ENCODE measurements at regions not wholly inside any gene's neighbourhood (a gene's known extent, or its start where the extent isn't known, plus 50 kb on each side); places are given as distances from the start of the nearest gene placed in this dataset.
"Not testable (repeated sequence)": the region's sequence is repeated elsewhere in the genome, so short reads cannot be mapped to it uniquely, and the experiment has no call there.

DNA sequence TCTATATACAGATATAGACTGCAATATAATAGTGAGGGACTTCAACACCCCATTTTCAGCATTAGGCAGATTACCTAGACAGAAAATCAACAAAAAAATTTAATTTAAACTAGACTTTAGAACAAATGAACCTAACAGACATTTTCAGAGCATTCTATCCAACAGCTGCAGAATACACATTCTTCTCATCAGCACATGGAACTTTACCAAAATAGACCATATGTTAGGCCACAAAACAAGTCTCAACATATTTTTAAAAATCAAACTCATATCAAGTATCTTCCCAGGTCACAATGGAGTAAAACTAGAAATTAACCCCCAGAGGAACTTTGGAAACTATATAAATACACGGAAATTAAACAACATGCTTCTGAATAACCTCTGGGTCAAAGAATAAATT is 169.6 kb downstream of the MTERF1 start:
- Histone ChIP-seq H3K4me1 (ENCODE audit: control insufficient read depth, insufficient read depth, low read length) (no peaks in the 10 kb centered on the region), H3K9me3 (replicated peaks; ENCODE audit: control insufficient read depth, low read depth, low read length) (peaks cover 18% of the 10 kb centered on the region), H3K27ac (ENCODE audit: low read length) (peak overlapping the region; percentile 7), H3K27me3 (ENCODE audit: control insufficient read depth, insufficient read depth, low read length) (no peaks in the 10 kb centered on the region), H3K4me3 (ENCODE audit: low read length) (no peak overlapping the region), H3K36me3 (ENCODE audit: control insufficient read depth, insufficient read depth, low read length) (no peaks in the 10 kb centered on the region)
- peak; percentile 82 for DNase-seq
- WGBS (ENCODE audit: insufficient coverage), result no CpG with 5 or more reads among the region's 1 CpG

DNA sequence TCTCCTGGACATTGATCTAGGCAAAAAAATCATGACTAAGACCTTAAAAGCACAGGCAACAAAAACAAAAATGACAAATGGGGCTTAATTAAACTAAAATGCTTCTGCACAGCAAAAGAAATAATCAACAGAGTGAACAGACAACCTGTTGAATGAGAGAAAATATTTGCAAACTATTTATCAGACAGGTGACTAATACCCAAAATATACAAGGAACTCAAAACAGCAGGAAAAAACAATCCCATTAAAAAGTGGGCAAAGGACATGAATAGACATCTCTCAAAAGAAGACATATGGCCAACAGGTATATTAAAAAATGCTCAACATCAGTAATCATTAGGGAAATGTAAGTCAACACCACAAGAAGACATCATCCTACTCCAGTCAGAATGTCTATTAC is 166.8 kb downstream of the MTERF1 start:
- H3K4me1 ChIP-seq (ENCODE audit: control insufficient read depth, insufficient read depth, low read length), result no peaks in the 10 kb centered on the region
- H3K9me3 ChIP-seq (replicated peaks; ENCODE audit: control insufficient read depth, low read depth, low read length), result peaks cover 5% of the 10 kb centered on the region
- no peak overlapping the region for H3K27ac ChIP-seq (ENCODE audit: low read length)
- no peak overlapping the region for H3K4me3 ChIP-seq (ENCODE audit: low read length)
- no peaks in the 10 kb centered on the region for H3K27me3 ChIP-seq (ENCODE audit: control insufficient read depth, insufficient read depth, low read length)
- H3K36me3 ChIP-seq (ENCODE audit: control insufficient read depth, insufficient read depth, low read length), result no peaks in the 10 kb centered on the region
- no peak for DNase-seq

DNA sequence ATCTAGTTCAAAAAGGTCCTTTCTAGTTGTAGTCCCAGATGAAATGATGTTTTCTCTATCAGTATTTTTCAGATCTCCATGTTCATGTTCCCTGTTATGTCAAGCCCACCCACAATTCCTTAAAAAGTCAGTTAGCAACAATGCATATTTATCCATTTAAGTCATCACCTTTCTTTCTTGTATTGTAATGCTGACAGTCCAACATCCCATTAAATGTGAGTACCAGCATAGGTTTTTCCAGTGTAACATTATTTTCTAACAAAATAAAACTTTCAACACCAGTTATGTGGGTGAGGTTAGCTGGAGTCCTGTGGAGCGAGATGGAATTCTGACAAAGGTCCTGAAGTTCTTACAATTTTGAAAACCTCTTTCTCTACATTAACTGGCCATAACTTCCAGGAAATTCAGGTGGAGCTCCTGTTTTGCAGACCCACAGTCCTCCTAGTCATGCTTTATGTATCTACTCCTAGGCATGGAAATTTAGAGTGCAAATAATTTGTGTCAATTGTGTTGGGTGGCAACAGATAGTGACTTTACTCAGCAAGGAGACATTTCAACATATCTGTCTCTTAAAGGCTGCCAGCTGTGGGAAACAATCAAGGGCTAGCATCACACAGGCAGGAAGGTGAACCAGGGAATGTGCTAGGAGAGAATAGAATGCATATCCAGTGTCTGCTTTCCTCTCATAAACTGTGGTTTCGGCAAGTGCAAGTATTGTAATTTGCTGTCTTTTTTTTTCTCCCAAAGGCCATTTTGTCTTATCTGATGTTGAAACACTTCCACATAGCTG is 162.6 kb downstream of the MTERF1 start:
- H3K27me3 ChIP-seq (ENCODE audit: control insufficient read depth, insufficient read depth, low read length), result no peaks in the 10 kb centered on the region
- no peak for DNase-seq
- H3K9me3 ChIP-seq (replicated peaks; ENCODE audit: control insufficient read depth, low read depth, low read length), result peaks cover 2% of the 10 kb centered on the region
- H3K4me1 ChIP-seq (ENCODE audit: control insufficient read depth, insufficient read depth, low read length), result no peaks in the 10 kb centered on the region
- no peak overlapping the region for H3K4me3 ChIP-seq (ENCODE audit: low read length)
- H3K36me3 ChIP-seq (ENCODE audit: control insufficient read depth, insufficient read depth, low read length), result no peaks in the 10 kb centered on the region
- no peak overlapping the region for H3K27ac ChIP-seq (ENCODE audit: low read length)
- no CpG with 5 or more reads among the region's 2 CpGs for WGBS (ENCODE audit: insufficient coverage)

DNA sequence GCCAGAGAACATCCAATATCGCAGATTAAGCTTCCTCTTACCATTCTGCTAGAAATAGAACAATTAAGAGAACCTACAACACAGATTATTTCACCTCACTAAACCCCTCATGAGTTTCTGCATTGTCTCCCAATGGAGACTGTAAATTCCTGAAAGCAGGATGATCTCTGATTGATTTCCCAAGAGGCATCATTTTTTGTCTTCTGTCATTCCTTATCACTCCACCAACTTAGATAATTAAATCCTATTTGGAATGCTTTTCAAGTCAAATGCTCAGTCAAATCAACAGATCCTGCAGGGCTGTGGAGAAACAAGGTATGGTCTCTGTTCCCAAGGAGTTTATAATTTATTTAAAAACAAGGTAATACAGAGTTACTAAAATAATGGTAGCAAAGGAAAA is 161.5 kb downstream of the MTERF1 start:
- no peaks in the 10 kb centered on the region for H3K27me3 ChIP-seq (ENCODE audit: control insufficient read depth, insufficient read depth, low read length)
- no peak overlapping the region for H3K4me3 ChIP-seq (ENCODE audit: low read length)
- H3K36me3 ChIP-seq (ENCODE audit: control insufficient read depth, insufficient read depth, low read length), result no peaks in the 10 kb centered on the region
- peaks cover 2% of the 10 kb centered on the region for H3K9me3 ChIP-seq (replicated peaks; ENCODE audit: control insufficient read depth, low read depth, low read length)
- DNase-seq, result no peak
- H3K27ac ChIP-seq (ENCODE audit: low read length), result no peak overlapping the region
- WGBS (ENCODE audit: insufficient coverage), result 86% methylated on average over 1 of the region's 1 CpG
- H3K4me1 ChIP-seq (ENCODE audit: control insufficient read depth, insufficient read depth, low read length), result no peaks in the 10 kb centered on the region

DNA sequence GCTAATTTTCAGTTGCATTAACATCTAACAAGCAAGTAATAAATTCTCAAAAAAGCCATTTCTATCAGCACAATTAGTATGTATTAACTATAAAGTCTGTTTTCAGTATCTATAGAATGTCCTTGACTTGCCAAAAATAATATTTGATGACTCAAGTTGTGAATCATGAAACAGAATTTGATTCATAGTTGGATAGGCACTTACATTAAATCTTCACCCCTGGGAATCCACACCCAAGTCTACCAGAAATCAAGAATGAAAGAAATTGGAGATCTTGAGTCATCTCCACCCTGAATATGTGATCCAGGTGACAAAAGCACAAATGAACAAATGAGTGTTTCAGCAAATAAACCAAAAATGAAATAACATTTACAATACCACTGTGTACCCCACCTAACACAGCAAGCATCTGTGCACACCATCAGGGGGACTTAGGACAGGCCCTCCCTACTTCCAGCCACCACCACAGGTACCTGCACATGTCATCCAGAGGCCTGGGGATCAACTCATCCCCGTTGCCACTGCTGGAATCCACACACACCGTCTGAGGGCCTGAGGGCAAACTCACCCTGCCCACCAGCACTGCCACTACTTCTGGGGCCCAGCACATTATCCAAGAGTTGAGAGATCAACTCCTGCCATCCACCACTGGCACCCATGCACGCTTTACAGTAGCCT is 160.1 kb downstream of the MTERF1 start:
- H3K9me3 ChIP-seq (replicated peaks; ENCODE audit: control insufficient read depth, low read depth, low read length), result peaks cover 2% of the 10 kb centered on the region

DNA sequence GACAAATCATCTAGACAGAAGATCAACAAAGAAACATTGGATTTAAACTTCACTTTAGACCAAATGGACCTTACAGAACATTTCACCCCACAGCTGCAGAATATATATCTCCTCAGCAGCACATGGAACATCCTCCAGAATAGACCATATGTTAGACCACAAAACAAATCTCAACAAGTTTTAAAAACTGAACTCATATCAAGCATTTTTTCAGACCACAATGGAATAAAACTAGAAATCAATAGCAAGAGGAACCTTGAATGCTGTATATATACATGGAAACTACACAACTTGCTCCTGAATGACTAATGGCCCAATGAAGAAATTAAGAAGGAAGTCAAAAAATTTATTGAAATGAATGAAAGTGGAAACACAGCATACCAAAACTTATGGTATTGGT is 157.7 kb downstream of the MTERF1 start:
- no peaks in the 10 kb centered on the region for H3K36me3 ChIP-seq (ENCODE audit: control insufficient read depth, insufficient read depth, low read length)
- H3K9me3 ChIP-seq (replicated peaks; ENCODE audit: control insufficient read depth, low read depth, low read length), result peaks cover 2% of the 10 kb centered on the region
- no peaks in the 10 kb centered on the region for H3K4me1 ChIP-seq (ENCODE audit: control insufficient read depth, insufficient read depth, low read length)
- no peaks in the 10 kb centered on the region for H3K27me3 ChIP-seq (ENCODE audit: control insufficient read depth, insufficient read depth, low read length)
- no peak for DNase-seq
- H3K27ac ChIP-seq (ENCODE audit: low read length), result no peak overlapping the region
- no peak overlapping the region for H3K4me3 ChIP-seq (ENCODE audit: low read length)

More for the DNA sequence above, 160.1 kb downstream of the MTERF1 start:
- H3K27ac ChIP-seq (ENCODE audit: low read length), result no peak overlapping the region
- no peak overlapping the region for H3K4me3 ChIP-seq (ENCODE audit: low read length)
- H3K4me1 ChIP-seq (ENCODE audit: control insufficient read depth, insufficient read depth, low read length), result no peaks in the 10 kb centered on the region
- no peaks in the 10 kb centered on the region for H3K36me3 ChIP-seq (ENCODE audit: control insufficient read depth, insufficient read depth, low read length)
- H3K27me3 ChIP-seq (ENCODE audit: control insufficient read depth, insufficient read depth, low read length), result no peaks in the 10 kb centered on the region
- no peak for DNase-seq
- WGBS (ENCODE audit: insufficient coverage), result 68% methylated on average over 3 of the region's 3 CpGs

DNA sequence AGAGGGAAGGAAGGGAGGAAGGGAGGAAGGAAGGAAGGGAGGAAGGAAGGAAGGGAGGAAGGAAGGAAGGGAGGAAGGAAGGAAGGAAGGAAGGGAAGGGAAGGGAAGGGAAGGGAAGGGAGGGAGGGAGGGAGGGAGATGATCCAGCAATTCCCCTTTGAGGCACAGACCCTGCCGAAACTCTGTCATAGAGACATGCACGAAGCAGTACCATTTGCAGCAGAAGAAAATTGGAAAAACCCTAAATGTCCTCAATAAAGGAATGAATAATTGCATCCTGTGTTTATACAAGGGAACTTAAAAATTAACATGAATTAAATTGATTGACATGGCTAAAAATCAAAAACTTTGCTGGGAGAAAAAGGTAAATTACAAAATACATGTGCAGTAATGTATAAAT is 151.5 kb downstream of the MTERF1 start:
- H3K9me3 ChIP-seq (replicated peaks; ENCODE audit: control insufficient read depth, low read depth, low read length); H3K4me3 ChIP-seq (ENCODE audit: low read length); DNase-seq; H3K36me3 ChIP-seq (ENCODE audit: control insufficient read depth, insufficient read depth, low read length); H3K27ac ChIP-seq (ENCODE audit: low read length); H3K4me1 ChIP-seq (ENCODE audit: control insufficient read depth, insufficient read depth, low read length); H3K27me3 ChIP-seq (ENCODE audit: control insufficient read depth, insufficient read depth, low read length): not testable (repeated sequence)
- WGBS (ENCODE audit: insufficient coverage), result no CpG with 5 or more reads among the region's 2 CpGs

DNA sequence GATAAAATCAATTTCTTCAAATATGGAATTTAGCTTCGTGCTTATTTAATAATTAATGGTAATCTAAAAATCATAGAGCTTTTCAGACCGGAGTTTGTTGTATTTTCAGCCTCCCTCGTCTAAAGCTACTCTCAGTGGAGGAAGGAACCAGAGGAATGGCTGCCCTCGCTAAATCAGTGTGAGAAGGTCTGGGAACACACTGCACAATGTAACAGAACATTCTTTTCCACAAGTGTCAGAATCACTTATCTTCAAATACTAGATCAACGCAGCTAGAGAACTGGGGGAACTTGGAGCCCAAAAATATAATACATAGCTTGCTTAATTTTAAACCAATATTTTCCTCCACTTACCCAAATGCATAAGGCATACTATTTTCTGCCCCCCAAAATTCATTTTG is 148.5 kb downstream of the MTERF1 start:
- Histone ChIP-seq H3K4me1 (ENCODE audit: control insufficient read depth, insufficient read depth, low read length) (no peaks in the 10 kb centered on the region), H3K9me3 (replicated peaks; ENCODE audit: control insufficient read depth, low read depth, low read length) (peaks cover 5% of the 10 kb centered on the region), H3K27me3 (ENCODE audit: control insufficient read depth, insufficient read depth, low read length) (no peaks in the 10 kb centered on the region), H3K4me3 (ENCODE audit: low read length) (no peak overlapping the region), H3K36me3 (ENCODE audit: control insufficient read depth, insufficient read depth, low read length) (no peaks in the 10 kb centered on the region), H3K27ac (ENCODE audit: low read length) (no peak overlapping the region)
- 56% methylated on average over 1 of the region's 5 CpGs for WGBS (ENCODE audit: insufficient coverage)
- DNase-seq, result no peak

DNA sequence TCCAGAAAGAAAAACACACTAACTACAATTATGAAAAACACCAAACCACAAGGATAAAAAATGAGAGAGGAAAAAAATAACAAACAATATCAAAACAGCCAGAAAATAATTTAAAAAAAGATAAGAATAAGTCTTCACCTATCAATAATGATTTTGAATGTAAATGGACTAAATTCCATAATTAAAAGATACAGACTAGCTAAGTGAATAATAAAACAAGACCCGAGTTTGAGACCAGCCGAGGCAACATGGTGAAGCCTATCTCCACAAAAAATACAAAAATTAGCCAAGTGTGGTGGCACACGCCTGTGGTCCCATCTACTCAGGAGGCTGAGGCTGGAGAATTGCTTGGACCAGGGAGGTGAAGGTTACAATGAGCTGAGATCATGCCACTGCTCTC is 131.1 kb downstream of the MTERF1 start:
- no peak for DNase-seq
- H3K4me1 ChIP-seq (ENCODE audit: control insufficient read depth, insufficient read depth, low read length), result no peaks in the 10 kb centered on the region
- WGBS (ENCODE audit: insufficient coverage), result no CpG with 5 or more reads among the region's 3 CpGs
- H3K9me3 ChIP-seq (replicated peaks; ENCODE audit: control insufficient read depth, low read depth, low read length), result peaks cover 5% of the 10 kb centered on the region
- no peak overlapping the region for H3K4me3 ChIP-seq (ENCODE audit: low read length)
- H3K27ac ChIP-seq (ENCODE audit: low read length), result no peak overlapping the region
- no peaks in the 10 kb centered on the region for H3K27me3 ChIP-seq (ENCODE audit: control insufficient read depth, insufficient read depth, low read length)
- H3K36me3 ChIP-seq (ENCODE audit: control insufficient read depth, insufficient read depth, low read length), result no peaks in the 10 kb centered on the region

DNA sequence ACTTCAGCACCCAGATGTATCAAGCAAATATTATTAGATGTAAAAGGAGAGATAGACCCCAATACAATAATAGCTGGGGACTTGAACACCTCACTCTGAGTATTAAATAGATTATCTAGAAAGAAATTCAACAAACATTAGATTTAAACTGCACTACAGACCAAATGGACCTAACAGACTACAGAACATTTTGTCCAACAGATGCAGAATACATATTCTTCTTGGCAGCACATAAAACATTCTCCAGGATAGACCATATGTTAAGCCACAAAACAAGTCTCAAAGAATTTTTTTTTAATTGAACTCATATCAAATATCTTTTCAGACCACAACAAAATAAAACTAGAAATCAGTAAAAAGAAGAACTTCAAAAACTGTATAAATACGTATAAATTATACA is 130.4 kb downstream of the MTERF1 start:
- DNase-seq, result no peak
- no peaks in the 10 kb centered on the region for H3K4me1 ChIP-seq (ENCODE audit: control insufficient read depth, insufficient read depth, low read length)
- no peaks in the 10 kb centered on the region for H3K27me3 ChIP-seq (ENCODE audit: control insufficient read depth, insufficient read depth, low read length)
- no CpG with 5 or more reads among the region's 1 CpG for WGBS (ENCODE audit: insufficient coverage)
- H3K27ac ChIP-seq (ENCODE audit: low read length), result no peak overlapping the region
- peaks cover 5% of the 10 kb centered on the region for H3K9me3 ChIP-seq (replicated peaks; ENCODE audit: control insufficient read depth, low read depth, low read length)
- no peak overlapping the region for H3K4me3 ChIP-seq (ENCODE audit: low read length)
- no peaks in the 10 kb centered on the region for H3K36me3 ChIP-seq (ENCODE audit: control insufficient read depth, insufficient read depth, low read length)
